K562 (cell line): ENCODE measurements at regions not wholly inside any gene's neighbourhood (a gene's known extent, or its start where the extent isn't known, plus 50 kb on each side); places are given as distances from the start of the nearest gene placed in this dataset.

Experiments used
- ATAC-seq: fragments of 200-7000 bp; cut with Tn5 transposase; 3 replicates; pipeline ENCODE4 v1.9.1; 2020; ENCODE audit warnings: moderate library complexity
- BruUV-seq: library from RNA; stranded (reverse); fragments of 400-500 nt; replicated peaks from 2 replicates; lab custom pipeline; 2021; lab: Mats Ljungman, UMichigan
- CTCF ChIA-PET: fragments of 300-600 bp; formaldehyde crosslinking; extraction: SDS; loops from one replicate; lab custom pipeline; 2021; ENCODE audit warnings: low intra/inter-chr PET ratio; lab: Yijun Ruan, JAX
- POLR2A ChIA-PET: fragments of 300-600, 350-650 bp; sonication (Branson Sonifier 250); formaldehyde crosslinking; extraction: SDS; loops from one replicate; lab custom pipeline; 2021; ENCODE audit warnings: antibody characterized with exemption, inconsistent platforms; lab: Yijun Ruan, JAX
- DNase-seq, 4 experiments: peaks; one replicate each; pipeline versions ENCODE4 v3.0.0 to v3.0.0-alpha.2; 2011 to 2018; ENCODE audit warnings: low spot score in 3 of 4, mixed read lengths in 3 of 4; ENCODE audit errors: extremely low read depth in 1 of 4
- FAIRE-seq: peaks from 2 replicates; lab custom pipeline; 2011; peaks lifted over from hg19 to GRCh38; lab: Jason Lieb, UNC
- H2AFZ ChIP-seq: 2 replicates; pipeline ENCODE4 v1.6.0; 2011; ENCODE audit warnings: low read depth, low read length, control low read depth, inconsistent platforms
- H3K27ac ChIP-seq: fragments of 200-600 bp; 3 replicates; pipeline ENCODE4 v1.8.0; 2011; ENCODE audit warnings: low read depth, mild to moderate bottlenecking, control low read depth, inconsistent platforms, low read length, moderate library complexity, mixed read lengths; ENCODE audit errors: extremely low read depth
- H3K27me3 ChIP-seq, 2 experiments: fragments of 300-600 bp in 1 of 2; 2 replicates in 1 of 2; 3 replicates in 1 of 2; pipeline versions ENCODE4 v1.6.0 to v1.8.0; 2011; ENCODE audit warnings: inconsistent platforms in 2 of 2, low read length in 2 of 2, mild to moderate bottlenecking in 1 of 2, mixed read lengths in 1 of 2, moderate library complexity in 1 of 2; ENCODE audit not compliant: control insufficient read depth in 2 of 2, insufficient read depth in 2 of 2
- H3K36me3 ChIP-seq: fragments of 300-600 bp; 3 replicates; pipeline ENCODE4 v1.8.0; 2011; ENCODE audit warnings: mild to moderate bottlenecking, low read length, inconsistent platforms; ENCODE audit not compliant: control insufficient read depth, insufficient read depth
- H3K4me1 ChIP-seq, 2 experiments: fragments of 200-600 bp in 1 of 2; replicated peaks in 1 of 2; 2 replicates in 1 of 2; 3 replicates in 1 of 2; pipeline versions ENCODE4 v1.5.1 to v1.8.0; 2011; ENCODE audit warnings: inconsistent platforms in 2 of 2, low read length in 2 of 2, mild to moderate bottlenecking in 1 of 2, mixed read lengths in 1 of 2, moderate library complexity in 1 of 2; ENCODE audit not compliant: control insufficient read depth in 2 of 2, insufficient read depth in 2 of 2
- H3K4me2 ChIP-seq: 2 replicates; pipeline ENCODE4 v1.6.1; 2011; ENCODE audit warnings: low read length, control low read depth, inconsistent platforms, mixed read lengths; ENCODE audit not compliant: insufficient read depth
- H3K4me3 ChIP-seq: fragments of 200-600 bp; sonication (generic), shearing (Covaris generic); 2 replicates; pipeline ENCODE4 v1.5.1; 2016; ENCODE audit warnings: control low read depth, inconsistent platforms
- H3K79me2 ChIP-seq: fragments of 200-600 bp; 3 replicates; pipeline ENCODE4 v1.8.0; 2011; ENCODE audit warnings: low read length, inconsistent platforms; ENCODE audit not compliant: control insufficient read depth, insufficient read depth
- H3K9ac ChIP-seq, 2 experiments: 2 replicates each; pipeline versions ENCODE4 v1.6.0 to v1.6.1; 2011; ENCODE audit warnings: low read depth in 2 of 2, low read length in 2 of 2, control low read depth in 1 of 2, inconsistent platforms in 1 of 2, mild to moderate bottlenecking in 1 of 2, mixed read lengths in 1 of 2; ENCODE audit not compliant: insufficient read depth in 1 of 2
- H3K9me1 ChIP-seq: one replicate; pipeline ENCODE4 v1.6.0; 2011; ENCODE audit warnings: inconsistent platforms, mild to moderate bottlenecking, low read length, moderate library complexity; ENCODE audit not compliant: control insufficient read depth, insufficient read depth
- H3K9me3 ChIP-seq: replicated peaks from 2 replicates; pipeline ENCODE4 v1.5.1; 2011; ENCODE audit warnings: low read depth, low read length, inconsistent platforms; ENCODE audit not compliant: control insufficient read depth, insufficient read depth
- H4K20me1 ChIP-seq: replicated peaks from 2 replicates; pipeline ENCODE4 v1.6.1; 2011; ENCODE audit warnings: low read length, inconsistent platforms, mixed read lengths; ENCODE audit not compliant: control insufficient read depth, insufficient read depth
- BRD4 ChIP-seq: fragments of 200-600 bp; sonication (generic); IDR thresholded peaks from 2 replicates; pipeline ENCODE4 v1.6.1; 2017; ENCODE audit warnings: inconsistent platforms
- EZH2 ChIP-seq: IDR thresholded peaks from 2 replicates; pipeline ENCODE4 v1.6.1; 2012; ENCODE audit warnings: low read depth, mild to moderate bottlenecking, inconsistent platforms, low read length, borderline replicate concordance
- HLTF ChIP-seq: fragments of 450-650 bp; IDR thresholded peaks from 2 replicates; pipeline ENCODE4 v1.6.1; 2016
- MTF1 ChIP-seq: fragments of 250-450 bp; sonication (Bioruptor Pico); IDR thresholded peaks from 2 replicates; pipeline ENCODE4 v1.9.0; 2021; ENCODE audit warnings: moderate library complexity, mild to moderate bottlenecking, inconsistent platforms, borderline replicate concordance
- NCOA1 ChIP-seq: fragments of 450-650 bp; IDR thresholded peaks from 2 replicates; pipeline ENCODE4 v1.6.1; 2016; ENCODE audit warnings: low read depth
- POLR2H ChIP-seq: IDR thresholded peaks from 2 replicates; pipeline ENCODE4 v1.6.1; 2016; ENCODE audit warnings: missing genetic modification characterization, low read depth, mild to moderate bottlenecking, control low read depth, missing compliant biosample characterization, moderate library complexity
- TCF7 ChIP-seq: sonication (generic); IDR thresholded peaks from 2 replicates; pipeline ENCODE4 v1.6.1; 2016; ENCODE audit warnings: antibody characterized with exemption, borderline replicate concordance
- ZFX ChIP-seq: sonication (generic); formaldehyde crosslinking; IDR thresholded peaks from 2 replicates; pipeline ENCODE4 v1.8.0; 2022; ENCODE audit warnings: mild to moderate bottlenecking, missing genetic modification reagents, moderate library complexity
- ZNF165 ChIP-seq: fragments of 250-450 bp; sonication (Bioruptor Pico); IDR thresholded peaks from 2 replicates; pipeline ENCODE4 v1.4.0; 2020; ENCODE audit warnings: borderline replicate concordance
- ZNF212 ChIP-seq: fragments of 450-650 bp; formaldehyde crosslinking; IDR thresholded peaks from 2 replicates; pipeline ENCODE4 v1.4.0; 2020; ENCODE audit warnings: mild to moderate bottlenecking
- ZNF274 ChIP-seq: IDR thresholded peaks from 2 replicates; pipeline ENCODE4 v1.6.1; 2011; ENCODE audit warnings: low read depth, mild to moderate bottlenecking, low read length, moderate library complexity, borderline replicate concordance
- WGBS: fragments of 100-300 bp; shearing (Covaris generic); methylation state at CpG from one replicate; pipeline ENCODE4 v1.1.6; 2016; ENCODE audit warnings: low coverage, mixed read lengths; ENCODE audit not compliant: insufficient coverage; ENCODE audit errors: missing lambda C conversion rate; 5-methylcytosine and 5-hydroxymethylcytosine counted together
- in situ Hi-C: fragments of 300-500 bp; cut with MboI; formaldehyde crosslinking; loops from 4 replicates; pipeline ENCODE4 v1.15.0; 2018; ENCODE audit warnings: inconsistent platforms, mixed read lengths
- intact Hi-C: fragments of 100-400 bp; cut with micrococcal nuclease; formaldehyde crosslinking; loops from 2 replicates; pipeline ENCODE4 v1.14.2; 2022
- TF ChIP-seq, protein P1 (sequence below): sonication (generic); formaldehyde crosslinking; IDR thresholded peaks from 2 replicates; pipeline ENCODE4 v1.8.1; 2023; ENCODE audit warnings: mild to moderate bottlenecking, missing genetic modification reagents
- TF ChIP-seq, protein P2 (sequence below): fragments of 250-450 bp; sonication (Bioruptor Pico); IDR thresholded peaks from 2 replicates; pipeline ENCODE4 v1.4.0; 2020; ENCODE audit warnings: mild to moderate bottlenecking
- TF ChIP-seq, protein P3 (sequence below), 2 experiments: fragments of 450-650 bp in 1 of 2; sonication (generic) in 1 of 2; formaldehyde crosslinking in 1 of 2; IDR thresholded peaks in 1 of 2; conservative IDR thresholded peaks in 1 of 2; 2 replicates each; pipeline versions ENCODE4 v1.6.1 to v1.8.1; 2016 to 2023; ENCODE audit warnings: mild to moderate bottlenecking in 2 of 2, moderate library complexity in 2 of 2, inconsistent platforms in 1 of 2, missing genetic modification reagents in 1 of 2
- TF ChIP-seq, protein P4 (sequence below): sonication (generic); formaldehyde crosslinking; IDR thresholded peaks from 2 replicates; pipeline ENCODE4 v1.8.0; 2022; ENCODE audit warnings: mild to moderate bottlenecking, missing genetic modification reagents, borderline replicate concordance

DNA sequence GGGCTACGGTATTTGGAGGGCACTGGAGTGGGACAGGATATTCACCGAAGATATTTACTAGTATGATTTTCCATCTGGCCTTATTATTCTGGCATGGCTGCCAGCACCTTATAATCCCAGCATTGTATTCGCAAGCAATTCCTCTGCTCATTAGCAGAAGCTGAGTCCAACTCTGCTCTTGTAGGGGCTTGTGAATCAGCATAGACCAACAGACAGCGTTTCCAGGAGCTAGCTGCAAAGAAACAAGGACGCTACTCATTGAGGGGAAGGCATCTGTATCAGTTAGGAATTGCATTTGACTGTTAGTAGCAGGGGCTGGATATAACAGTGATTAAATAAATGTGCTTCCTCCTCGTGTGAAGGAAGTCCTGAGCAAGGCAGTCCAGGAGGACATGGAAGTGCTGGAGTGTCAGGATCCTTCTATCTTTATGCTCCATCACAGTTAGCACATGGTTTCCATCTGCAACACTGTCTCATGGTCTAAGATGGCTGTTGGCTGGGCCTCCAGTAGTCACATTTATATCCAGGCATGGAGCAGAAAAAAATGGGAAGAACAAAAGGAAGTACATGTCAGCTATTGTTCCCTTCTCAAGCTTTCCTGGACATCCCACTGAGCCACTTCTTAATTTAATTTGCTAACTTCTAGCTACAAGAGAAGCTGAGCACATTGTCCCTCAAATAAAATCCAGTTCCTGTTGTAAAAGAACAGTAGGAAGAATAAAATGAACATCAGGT lies 214.1 kb downstream of the C1D start (continued):
- TF ChIP-seq HLTF (no peak), MTF1 (CRISPR knock-in tag) (no peak), ZNF165 (CRISPR knock-in tag) (no peak), ZNF212 (no peak), ZNF274 (no peak)
- TF ChIP-seq, protein P1, sequence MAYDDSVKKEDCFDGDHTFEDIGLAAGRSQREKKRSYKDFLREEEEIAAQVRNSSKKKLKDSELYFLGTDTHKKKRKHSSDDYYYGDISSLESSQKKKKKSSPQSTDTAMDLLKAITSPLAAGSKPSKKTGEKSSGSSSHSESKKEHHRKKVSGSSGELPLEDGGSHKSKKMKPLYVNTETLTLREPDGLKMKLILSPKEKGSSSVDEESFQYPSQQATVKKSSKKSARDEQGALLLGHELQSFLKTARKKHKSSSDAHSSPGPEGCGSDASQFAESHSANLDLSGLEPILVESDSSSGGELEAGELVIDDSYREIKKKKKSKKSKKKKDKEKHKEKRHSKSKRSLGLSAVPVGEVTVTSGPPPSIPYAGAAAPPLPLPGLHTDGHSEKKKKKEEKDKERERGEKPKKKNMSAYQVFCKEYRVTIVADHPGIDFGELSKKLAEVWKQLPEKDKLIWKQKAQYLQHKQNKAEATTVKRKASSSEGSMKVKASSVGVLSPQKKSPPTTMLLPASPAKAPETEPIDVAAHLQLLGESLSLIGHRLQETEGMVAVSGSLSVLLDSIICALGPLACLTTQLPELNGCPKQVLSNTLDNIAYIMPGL (CRISPR knock-in tag): no peak
- TF ChIP-seq, all 486 proteins: peak for 0

DNA sequence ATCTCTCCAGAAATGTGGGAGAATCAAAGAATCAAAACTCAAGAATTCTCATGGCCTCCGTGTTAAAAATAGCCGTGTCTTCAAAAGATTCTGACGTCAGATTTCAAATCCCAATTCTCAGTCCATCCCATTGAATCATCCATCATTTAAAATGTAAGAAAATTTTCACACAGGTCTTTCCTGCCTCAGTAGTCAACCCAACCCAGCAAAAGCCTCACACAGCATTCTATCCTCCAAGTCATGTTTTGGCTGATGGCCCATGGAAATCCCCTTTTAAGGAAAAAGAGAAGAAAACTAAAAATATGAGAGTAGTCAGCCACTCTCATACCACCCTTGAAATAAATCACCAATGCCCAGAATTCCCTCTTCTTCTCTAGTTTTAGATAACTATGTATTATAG lies 211.8 kb downstream of the C1D start:
- BruUV-seq: no TSS peak
- WGBS: 0% methylated on average over 3 of the region's 3 CpGs
- in situ Hi-C loops: no loop called here
- no peak for ATAC-seq
- Histone ChIP-seq H3K27ac (no peak overlapping the region), H3K9me1 (no peaks in the 10 kb centered on the region), H3K9ac (no peak overlapping the region), H3K9me3 (no peaks in the 10 kb centered on the region), H3K36me3 (no peaks in the 10 kb centered on the region), H3K4me1 (no peaks in the 10 kb centered on the region), H3K4me2 (no peak overlapping the region), H3K79me2 (no peaks in the 10 kb centered on the region), H3K4me3 (no peak overlapping the region), H2AFZ (no peak overlapping the region), H3K27me3 (0 out of 5 replicates have a peak, but pooled peaks cover 0 to under 1% of the 10 kb centered on the region in 2 experiments), H4K20me1 (no peaks in the 10 kb centered on the region; the same call in 1 of the 2 replicates)
- DNase-seq: no peak
- ChIA-PET POLR2A (interaction anchor here (0.8 kb wide), 1 partner anchor 394 kb away, joined by 3 read pairs; no protein-coding TSS in a partner anchor), CTCF (no interaction called here)
- intact Hi-C loops: no loop called here
- FAIRE-seq: no peak
- TF ChIP-seq, protein P2, sequence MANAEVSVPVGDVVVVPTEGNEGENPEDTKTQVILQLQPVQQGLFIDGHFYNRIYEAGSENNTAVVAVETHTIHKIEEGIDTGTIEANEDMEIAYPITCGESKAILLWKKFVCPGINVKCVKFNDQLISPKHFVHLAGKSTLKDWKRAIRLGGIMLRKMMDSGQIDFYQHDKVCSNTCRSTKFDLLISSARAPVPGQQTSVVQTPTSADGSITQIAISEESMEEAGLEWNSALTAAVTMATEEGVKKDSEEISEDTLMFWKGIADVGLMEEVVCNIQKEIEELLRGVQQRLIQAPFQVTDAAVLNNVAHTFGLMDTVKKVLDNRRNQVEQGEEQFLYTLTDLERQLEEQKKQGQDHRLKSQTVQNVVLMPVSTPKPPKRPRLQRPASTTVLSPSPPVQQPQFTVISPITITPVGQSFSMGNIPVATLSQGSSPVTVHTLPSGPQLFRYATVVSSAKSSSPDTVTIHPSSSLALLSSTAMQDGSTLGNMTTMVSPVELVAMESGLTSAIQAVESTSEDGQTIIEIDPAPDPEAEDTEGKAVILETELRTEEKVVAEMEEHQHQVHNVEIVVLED (CRISPR knock-in tag): no peak
- no peak for TF ChIP-seq ZFX (CRISPR knock-in tag)
- no peak for TF ChIP-seq EZH2
- no peak for TF ChIP-seq BRD4
- no peak for TF ChIP-seq TCF7
- no peak for TF ChIP-seq NCOA1
- TF ChIP-seq POLR2H: no peak
- TF ChIP-seq, protein P3, sequence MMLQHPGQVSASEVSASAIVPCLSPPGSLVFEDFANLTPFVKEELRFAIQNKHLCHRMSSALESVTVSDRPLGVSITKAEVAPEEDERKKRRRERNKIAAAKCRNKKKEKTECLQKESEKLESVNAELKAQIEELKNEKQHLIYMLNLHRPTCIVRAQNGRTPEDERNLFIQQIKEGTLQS (IDR thresholded peaks at IDR 0.05): no peak
- TF ChIP-seq, protein P3 (CRISPR knock-in tag; conservative IDR thresholded peaks at IDR 0.05): no peak
- TF ChIP-seq, protein P4, sequence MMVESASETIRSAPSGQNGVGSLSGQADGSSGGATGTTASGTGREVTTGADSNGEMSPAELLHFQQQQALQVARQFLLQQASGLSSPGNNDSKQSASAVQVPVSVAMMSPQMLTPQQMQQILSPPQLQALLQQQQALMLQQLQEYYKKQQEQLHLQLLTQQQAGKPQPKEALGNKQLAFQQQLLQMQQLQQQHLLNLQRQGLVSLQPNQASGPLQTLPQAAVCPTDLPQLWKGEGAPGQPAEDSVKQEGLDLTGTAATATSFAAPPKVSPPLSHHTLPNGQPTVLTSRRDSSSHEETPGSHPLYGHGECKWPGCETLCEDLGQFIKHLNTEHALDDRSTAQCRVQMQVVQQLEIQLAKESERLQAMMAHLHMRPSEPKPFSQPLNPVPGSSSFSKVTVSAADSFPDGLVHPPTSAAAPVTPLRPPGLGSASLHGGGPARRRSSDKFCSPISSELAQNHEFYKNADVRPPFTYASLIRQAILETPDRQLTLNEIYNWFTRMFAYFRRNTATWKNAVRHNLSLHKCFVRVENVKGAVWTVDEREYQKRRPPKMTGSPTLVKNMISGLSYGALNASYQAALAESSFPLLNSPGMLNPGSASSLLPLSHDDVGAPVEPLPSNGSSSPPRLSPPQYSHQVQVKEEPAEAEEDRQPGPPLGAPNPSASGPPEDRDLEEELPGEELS (CRISPR knock-in tag): no peak
